ENCODE measurements at regions not wholly inside any gene's neighbourhood (a gene's known extent, or its start where the extent isn't known, plus 50 kb on each side); places are given as distances from the start of the nearest gene placed in this dataset.

DNA sequence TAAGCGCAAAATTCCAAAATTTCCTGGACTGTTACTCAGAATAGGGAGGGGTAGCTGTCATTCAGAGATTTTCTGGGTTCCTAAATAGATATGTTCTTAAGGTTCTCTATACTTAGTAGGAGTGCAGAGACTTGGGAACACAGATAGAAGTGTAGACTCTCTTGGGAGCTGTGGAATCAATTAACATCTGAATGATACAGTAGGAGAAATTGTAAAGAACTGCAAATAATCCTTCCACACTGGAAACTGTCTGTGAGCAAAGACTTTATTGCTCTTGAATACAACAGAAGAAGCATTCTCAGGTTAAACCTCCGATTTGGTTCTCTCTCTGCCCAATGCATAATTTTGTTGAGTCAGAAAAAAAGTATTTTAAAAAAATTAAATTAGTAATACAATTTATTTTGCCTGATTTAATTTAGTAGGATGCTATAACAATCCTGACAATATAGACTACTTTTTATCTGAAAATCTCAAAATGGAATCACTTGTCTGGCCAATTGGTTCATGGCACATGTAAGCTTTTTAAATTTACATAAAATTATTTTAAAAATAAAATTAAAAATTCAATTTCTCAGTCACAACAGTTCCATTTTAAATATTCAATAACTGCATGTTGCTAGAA is 1754.3 kb downstream of the PLA2G4A start:
- intact Hi-C loops (cut with DNase I) = no loop called here
- no peak for DNase-seq
- no peak overlapping the region for H3K27ac ChIP-seq
- 63 to 71% methylated on average over 2 of the region's 2 CpGs for WGBS, 2 donors
- no peaks in the 10 kb centered on the region for H3K36me3 ChIP-seq
- no peaks in the 10 kb centered on the region for H3K27me3 ChIP-seq
- no peaks in the 10 kb centered on the region for H3K4me1 ChIP-seq
- no peaks in the 10 kb centered on the region for H3K9me3 ChIP-seq
- no peak for TF ChIP-seq POLR2A (IDR thresholded peaks at IDR 0.05)
- TF ChIP-seq, protein P1, sequence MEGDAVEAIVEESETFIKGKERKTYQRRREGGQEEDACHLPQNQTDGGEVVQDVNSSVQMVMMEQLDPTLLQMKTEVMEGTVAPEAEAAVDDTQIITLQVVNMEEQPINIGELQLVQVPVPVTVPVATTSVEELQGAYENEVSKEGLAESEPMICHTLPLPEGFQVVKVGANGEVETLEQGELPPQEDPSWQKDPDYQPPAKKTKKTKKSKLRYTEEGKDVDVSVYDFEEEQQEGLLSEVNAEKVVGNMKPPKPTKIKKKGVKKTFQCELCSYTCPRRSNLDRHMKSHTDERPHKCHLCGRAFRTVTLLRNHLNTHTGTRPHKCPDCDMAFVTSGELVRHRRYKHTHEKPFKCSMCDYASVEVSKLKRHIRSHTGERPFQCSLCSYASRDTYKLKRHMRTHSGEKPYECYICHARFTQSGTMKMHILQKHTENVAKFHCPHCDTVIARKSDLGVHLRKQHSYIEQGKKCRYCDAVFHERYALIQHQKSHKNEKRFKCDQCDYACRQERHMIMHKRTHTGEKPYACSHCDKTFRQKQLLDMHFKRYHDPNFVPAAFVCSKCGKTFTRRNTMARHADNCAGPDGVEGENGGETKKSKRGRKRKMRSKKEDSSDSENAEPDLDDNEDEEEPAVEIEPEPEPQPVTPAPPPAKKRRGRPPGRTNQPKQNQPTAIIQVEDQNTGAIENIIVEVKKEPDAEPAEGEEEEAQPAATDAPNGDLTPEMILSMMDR (IDR thresholded peaks at IDR 0.05) = no peak
- H3K4me3 ChIP-seq = no peak overlapping the region

DNA sequence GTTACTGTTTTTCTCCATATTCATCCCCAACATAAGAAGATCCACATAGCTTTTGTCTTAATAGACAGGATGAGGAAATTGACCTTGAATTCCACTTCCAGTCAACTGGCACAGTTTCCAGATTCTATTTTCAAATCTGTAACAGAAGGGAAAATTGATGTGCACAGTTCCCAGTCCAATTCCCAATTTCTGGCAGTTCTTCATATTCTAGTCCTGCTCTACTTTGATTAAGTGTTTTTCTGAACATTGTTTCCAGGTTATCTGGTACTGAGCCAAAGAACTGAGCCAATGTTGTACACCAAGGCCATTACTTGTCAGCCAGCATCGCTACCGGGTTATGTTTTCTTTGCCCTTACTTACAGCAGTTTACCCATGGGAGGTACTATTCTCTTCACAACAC is 1755.4 kb downstream of the PLA2G4A start:
- H3K9me3 ChIP-seq = no peaks in the 10 kb centered on the region
- intact Hi-C loops (cut with DNase I) = no loop called here
- no peak for DNase-seq
- no peaks in the 10 kb centered on the region for H3K27me3 ChIP-seq
- WGBS, 2 donors = 35 to 56% methylated on average over 2 of the region's 2 CpGs
- no peak overlapping the region for H3K4me3 ChIP-seq
- H3K27ac ChIP-seq = no peak overlapping the region
- TF ChIP-seq POLR2A (IDR thresholded peaks at IDR 0.05) = no peak
- TF ChIP-seq, protein P1 (IDR thresholded peaks at IDR 0.05) = no peak
- no peaks in the 10 kb centered on the region for H3K4me1 ChIP-seq
- H3K36me3 ChIP-seq = no peaks in the 10 kb centered on the region

DNA sequence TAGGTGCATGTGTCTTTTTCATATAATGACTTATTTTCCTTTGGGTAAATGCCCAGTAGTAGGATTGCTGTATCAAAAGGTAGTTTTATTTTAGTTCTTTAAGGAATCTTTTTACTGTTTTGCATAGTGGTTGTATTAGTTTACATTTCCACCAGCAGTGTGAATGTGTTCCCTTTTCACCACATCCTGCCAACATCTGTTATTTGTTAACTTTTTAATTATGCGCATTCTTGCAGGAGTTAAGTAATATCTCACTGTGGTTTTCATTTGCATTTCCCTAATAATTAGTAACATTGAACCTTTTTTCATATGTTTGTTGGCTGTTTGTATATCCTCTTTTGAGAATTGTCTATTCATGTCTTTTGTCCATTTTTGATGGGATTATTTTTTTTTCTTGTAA is 1761.9 kb downstream of the PLA2G4A start:
- DNase-seq = no peak
- Histone ChIP-seq H3K4me3 (no peak overlapping the region), H3K9me3 (no peaks in the 10 kb centered on the region), H3K4me1 (no peaks in the 10 kb centered on the region), H3K36me3 (no peaks in the 10 kb centered on the region), H3K27me3 (no peaks in the 10 kb centered on the region), H3K27ac (no peak overlapping the region)
- 96 to 100% methylated on average over 1 of the region's 1 CpG for whole genome bisulfite sequencing, 2 donors
- intact Hi-C loops (cut with DNase I) = no loop called here
- TF ChIP-seq POLR2A (IDR thresholded peaks at IDR 0.05) = no peak
- TF ChIP-seq, protein P1 (IDR thresholded peaks at IDR 0.05) = no peak

DNA sequence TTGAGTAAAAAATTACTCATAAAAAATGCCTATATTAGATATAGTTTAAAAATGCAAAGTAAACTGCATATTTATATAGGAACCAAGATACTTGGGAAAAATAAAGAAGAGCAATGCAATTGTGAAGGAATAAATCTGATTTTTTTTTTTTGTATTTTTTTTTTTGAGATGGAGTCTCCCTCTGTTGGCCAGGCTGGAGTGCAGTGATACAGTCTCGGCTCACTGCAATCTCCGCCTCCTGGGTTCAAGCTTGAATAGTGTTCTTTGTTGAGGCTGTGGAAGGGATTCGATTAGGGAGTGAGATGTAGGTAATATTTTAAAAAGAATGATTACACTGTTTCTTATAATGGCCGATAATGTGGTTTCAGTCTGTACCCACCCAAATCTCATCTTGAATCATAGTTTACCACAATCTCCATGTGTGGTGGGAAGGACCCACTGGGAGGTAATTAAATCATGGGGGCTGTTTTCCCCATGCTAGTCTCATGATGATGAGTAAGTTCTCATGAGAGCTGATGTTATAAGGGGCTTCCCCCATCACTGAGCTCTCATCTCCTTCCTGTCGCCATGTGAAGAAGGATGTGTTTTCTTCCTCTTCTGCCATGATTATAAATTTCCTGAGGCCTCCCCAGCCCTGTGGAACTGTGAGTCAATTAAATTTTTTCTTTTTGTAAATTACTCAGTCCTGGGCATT is 1765.9 kb downstream of the PLA2G4A start:
- Histone ChIP-seq H3K9me3 (no peaks in the 10 kb centered on the region), H3K4me1 (no peaks in the 10 kb centered on the region), H3K4me3 (no peak overlapping the region), H3K36me3 (no peaks in the 10 kb centered on the region), H3K27me3 (no peaks in the 10 kb centered on the region), H3K27ac (no peak overlapping the region)
- intact Hi-C loops (cut with DNase I) = no loop called here
- WGBS, 2 donors = 58 to 62% methylated on average over 5 of the region's 5 CpGs
- DNase-seq = no peak
- TF ChIP-seq POLR2A (IDR thresholded peaks at IDR 0.05) = no peak
- TF ChIP-seq, protein P1 (IDR thresholded peaks at IDR 0.05) = no peak

DNA sequence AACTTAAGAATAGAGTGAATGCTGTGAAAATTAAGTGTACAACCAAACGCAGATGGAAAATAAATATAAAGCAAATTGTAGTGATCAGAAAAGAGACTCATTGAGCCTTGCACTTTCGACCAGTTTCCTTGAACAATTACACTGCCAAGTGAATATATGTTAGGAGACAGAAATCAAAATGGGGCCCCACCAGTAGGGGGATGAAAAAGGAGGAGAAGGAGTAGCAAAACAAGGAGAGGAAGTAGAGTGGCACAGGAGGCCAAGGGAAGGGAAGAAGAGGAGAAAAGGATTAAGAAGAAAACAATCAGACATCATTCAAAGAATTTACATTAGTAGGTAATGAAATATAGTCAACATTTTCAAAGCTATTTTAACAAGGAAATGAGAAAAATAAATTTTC is 1770.6 kb downstream of the PLA2G4A start:
- Histone ChIP-seq H3K4me1 (no peaks in the 10 kb centered on the region), H3K27me3 (no peaks in the 10 kb centered on the region), H3K36me3 (no peaks in the 10 kb centered on the region), H3K9me3 (no peaks in the 10 kb centered on the region), H3K27ac (no peak overlapping the region), H3K4me3 (no peak overlapping the region)
- 59 to 62% methylated on average over 2 of the region's 2 CpGs for WGBS, 2 donors
- DNase-seq = no peak
- intact Hi-C loops (cut with DNase I) = no loop called here
- TF ChIP-seq POLR2A (IDR thresholded peaks at IDR 0.05) = no peak
- TF ChIP-seq, protein P1 (IDR thresholded peaks at IDR 0.05) = no peak

All from esophagus squamous epithelium (tissue), 5 donors.